Gastrocnemius medialis (tissue), 4 donors: ENCODE measurements at regions not wholly inside any gene's neighbourhood (a gene's known extent, or its start where the extent isn't known, plus 50 kb on each side); places are given as distances from the start of the nearest gene placed in this dataset.

Source experiments
- POLR2A ChIP-seq, 2 donors: fragments of 450-650 bp; IDR thresholded peaks; one replicate each; pipeline ENCODE4 v1.6.1; 2017; ENCODE audit warnings: antibody characterized with exemption in 2 of 2, mild to moderate bottlenecking in 2 of 2, moderate library complexity in 2 of 2
- TF ChIP-seq, protein P1 (sequence below), 5 experiments: fragments of 450-650 bp in 3 of 5; fragments of 200-600 bp in 2 of 5; sonication (generic) in 2 of 5; IDR thresholded peaks in 4 of 5; conservative IDR thresholded peaks in 1 of 5; 1 replicate in 4 of 5; 2 replicates in 1 of 5; pipeline ENCODE4 v1.5.1; 2016 to 2019; ENCODE audit warnings: antibody characterized with exemption in 5 of 5, mild to moderate bottlenecking in 3 of 5, moderate library complexity in 3 of 5

DNA sequence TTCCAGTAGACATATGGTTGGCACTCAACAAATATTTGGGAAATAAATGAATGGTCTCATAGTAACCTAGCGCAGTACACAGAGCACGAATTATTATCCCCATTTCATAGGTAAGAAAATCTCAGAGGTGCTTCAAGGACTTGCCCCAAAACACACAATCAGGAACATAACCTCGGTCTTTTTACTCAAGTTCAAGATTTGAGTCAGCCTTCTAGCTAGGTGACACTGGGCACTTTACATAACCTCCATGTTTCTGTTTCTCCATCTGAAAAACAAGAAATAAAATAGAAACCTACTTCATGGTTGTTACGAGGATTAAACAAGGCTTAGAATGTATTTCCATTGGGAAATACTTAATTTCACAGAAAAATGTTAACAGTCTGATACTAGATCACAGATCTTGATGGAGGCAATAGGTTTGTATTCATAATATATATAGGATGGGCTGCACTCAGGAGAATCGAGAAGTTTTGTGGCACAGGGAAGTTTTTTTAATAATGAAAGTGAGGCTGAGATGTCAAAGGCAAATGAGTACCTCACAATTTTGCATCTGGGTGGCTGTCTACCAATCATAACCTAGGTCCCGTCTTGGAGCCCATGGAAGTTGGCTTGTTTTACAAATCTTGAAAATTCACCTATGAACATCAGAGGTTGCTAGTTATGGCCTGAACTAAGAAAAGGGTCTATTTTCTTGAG lies 147.4 kb upstream of the ZC3H12C start:
- TF ChIP-seq, protein P1, sequence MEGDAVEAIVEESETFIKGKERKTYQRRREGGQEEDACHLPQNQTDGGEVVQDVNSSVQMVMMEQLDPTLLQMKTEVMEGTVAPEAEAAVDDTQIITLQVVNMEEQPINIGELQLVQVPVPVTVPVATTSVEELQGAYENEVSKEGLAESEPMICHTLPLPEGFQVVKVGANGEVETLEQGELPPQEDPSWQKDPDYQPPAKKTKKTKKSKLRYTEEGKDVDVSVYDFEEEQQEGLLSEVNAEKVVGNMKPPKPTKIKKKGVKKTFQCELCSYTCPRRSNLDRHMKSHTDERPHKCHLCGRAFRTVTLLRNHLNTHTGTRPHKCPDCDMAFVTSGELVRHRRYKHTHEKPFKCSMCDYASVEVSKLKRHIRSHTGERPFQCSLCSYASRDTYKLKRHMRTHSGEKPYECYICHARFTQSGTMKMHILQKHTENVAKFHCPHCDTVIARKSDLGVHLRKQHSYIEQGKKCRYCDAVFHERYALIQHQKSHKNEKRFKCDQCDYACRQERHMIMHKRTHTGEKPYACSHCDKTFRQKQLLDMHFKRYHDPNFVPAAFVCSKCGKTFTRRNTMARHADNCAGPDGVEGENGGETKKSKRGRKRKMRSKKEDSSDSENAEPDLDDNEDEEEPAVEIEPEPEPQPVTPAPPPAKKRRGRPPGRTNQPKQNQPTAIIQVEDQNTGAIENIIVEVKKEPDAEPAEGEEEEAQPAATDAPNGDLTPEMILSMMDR (IDR thresholded peaks at IDR 0.05 in 4 of 5, conservative IDR thresholded peaks at IDR 0.05 in 1 of 5), result no peak
- no peak for TF ChIP-seq POLR2A (IDR thresholded peaks at IDR 0.05)
